H1 (cell line): ENCODE measurements at regions not wholly inside any gene's neighbourhood (a gene's known extent, or its start where the extent isn't known, plus 50 kb on each side); places are given as distances from the start of the nearest gene placed in this dataset.

Experiments used
- CTCF ChIA-PET: fragments of 300-600 bp; sonication (Branson Sonifier 250); formaldehyde crosslinking; loops from one replicate; lab custom pipeline; 2021; ENCODE audit not compliant: partially characterized antibody; lab: Charles Lee
- POLR2A ChIA-PET: fragments of 300-600 bp; sonication (Branson Sonifier 250); formaldehyde crosslinking; loops from one replicate; lab custom pipeline; 2021; ENCODE audit warnings: inconsistent platforms; ENCODE audit not compliant: partially characterized antibody; lab: Charles Lee
- DNase-seq, 2 experiments: peaks; one replicate each; pipeline versions ENCODE4 v3.0.0 to v3.0.0-alpha.2; 2010 to 2022; ENCODE audit warnings: low spot score in 2 of 2, low read depth in 1 of 2, mixed read lengths in 1 of 2
- FAIRE-seq: peaks from 2 replicates; lab custom pipeline; 2011; peaks lifted over from hg19 to GRCh38; lab: Jason Lieb, UNC
- H2AFZ ChIP-seq: 2 replicates; pipeline ENCODE4 v1.8.1; 2012; ENCODE audit warnings: low read length, inconsistent platforms
- H2AK5ac ChIP-seq: 2 replicates; pipeline ENCODE4 v1.6.1; 2013; ENCODE audit warnings: low read depth, low read length
- H2BK120ac ChIP-seq: replicated peaks from 2 replicates; pipeline ENCODE3; 2013; ENCODE audit warnings: low read depth, low read length, inconsistent platforms
- H2BK12ac ChIP-seq: 2 replicates; pipeline ENCODE4 v1.6.1; 2013; ENCODE audit warnings: low read depth, low read length
- H2BK15ac ChIP-seq: 2 replicates; pipeline ENCODE4 v1.6.1; 2013; ENCODE audit warnings: low read length
- H2BK20ac ChIP-seq: 2 replicates; pipeline ENCODE4 v1.6.1; 2013; ENCODE audit warnings: low read length
- H2BK5ac ChIP-seq: 2 replicates; pipeline ENCODE4 v1.6.1; 2013; ENCODE audit warnings: low read depth, low read length
- H3K14ac ChIP-seq: 2 replicates; pipeline ENCODE4 v1.6.1; 2013; ENCODE audit warnings: inconsistent platforms; ENCODE audit not compliant: insufficient read length
- H3K18ac ChIP-seq: 2 replicates; pipeline ENCODE4 v1.6.1; 2013; ENCODE audit warnings: low read length; ENCODE audit errors: extremely low read depth
- H3K23ac ChIP-seq: 2 replicates; pipeline ENCODE4 v1.6.1; 2013; ENCODE audit warnings: inconsistent platforms; ENCODE audit not compliant: insufficient read length
- H3K23me2 ChIP-seq: 2 replicates; pipeline ENCODE4 v1.6.1; 2013; ENCODE audit warnings: low read depth, low read length
- H3K27ac ChIP-seq: 2 replicates; pipeline ENCODE4 v1.6.1; 2011; ENCODE audit warnings: low read depth, low read length, inconsistent platforms
- H3K27me3 ChIP-seq, 4 experiments: replicated peaks in 1 of 4; 1 replicate in 1 of 4; 2 replicates in 3 of 4; pipeline versions ENCODE4 v1.6.1 to v1.8.1; 2011 to 2013; ENCODE audit warnings: low read length in 3 of 4, mild to moderate bottlenecking in 3 of 4, inconsistent platforms in 2 of 4, mixed read lengths in 2 of 4, moderate library complexity in 1 of 4; ENCODE audit not compliant: control insufficient read depth in 3 of 4, insufficient read depth in 3 of 4; ENCODE audit errors: extremely low read depth in 1 of 4
- H3K36me3 ChIP-seq, 4 experiments: 2 replicates each; pipeline versions ENCODE4 v1.6.1 to v1.8.1; 2011 to 2013; ENCODE audit warnings: mild to moderate bottlenecking in 4 of 4, low read length in 3 of 4, moderate library complexity in 2 of 4, control low read depth in 1 of 4, inconsistent platforms in 1 of 4; ENCODE audit not compliant: insufficient read depth in 4 of 4, control insufficient read depth in 2 of 4
- H3K4ac ChIP-seq: replicated peaks from 2 replicates; pipeline ENCODE3; 2013; ENCODE audit warnings: low read length, low read depth, mixed read lengths, inconsistent platforms; ENCODE audit not compliant: insufficient read length
- H3K4me1 ChIP-seq, 4 experiments: replicated peaks in 1 of 4; 1 replicate in 1 of 4; 2 replicates in 3 of 4; pipeline versions ENCODE4 v1.6.1 to v1.8.1; 2011 to 2013; ENCODE audit warnings: low read length in 3 of 4, inconsistent platforms in 2 of 4, mixed read lengths in 1 of 4; ENCODE audit not compliant: insufficient read depth in 4 of 4, control insufficient read depth in 3 of 4
- H3K4me2 ChIP-seq, 2 experiments: 2 replicates each; pipeline versions ENCODE4 v1.6.1 to v1.8.1; 2011 to 2013; ENCODE audit warnings: low read depth in 2 of 2, low read length in 2 of 2, control low read depth in 1 of 2, inconsistent platforms in 1 of 2, mild to moderate bottlenecking in 1 of 2; ENCODE audit not compliant: insufficient read depth in 1 of 2
- H3K4me3 ChIP-seq, 4 experiments: fragments of 200-600, 300-600 bp in 1 of 4; sonication (generic), shearing (Covaris generic), sonication (Bioruptor Twin) in 1 of 4; 2 replicates each; pipeline versions ENCODE4 v1.5.1 to v1.8.1; 2011 to 2016; ENCODE audit warnings: low read length in 4 of 4, low read depth in 3 of 4, control low read depth in 2 of 4, inconsistent platforms in 2 of 4, mild to moderate bottlenecking in 2 of 4, mixed read lengths in 1 of 4, moderate library complexity in 1 of 4; ENCODE audit not compliant: insufficient read depth in 2 of 4; ENCODE audit errors: extremely low read depth in 1 of 4
- H3K56ac ChIP-seq: replicated peaks from 2 replicates; pipeline ENCODE3; 2013; ENCODE audit warnings: low read depth, mild to moderate bottlenecking, mixed read lengths, low read length, inconsistent platforms; ENCODE audit not compliant: insufficient read length
- H3K79me1 ChIP-seq: 2 replicates; pipeline ENCODE4 v1.6.1; 2013; ENCODE audit warnings: low read depth, low read length, control low read depth
- H3K79me2 ChIP-seq, 2 experiments: 2 replicates each; pipeline versions ENCODE4 v1.6.1 to v1.8.1; 2012 to 2013; ENCODE audit warnings: low read length in 2 of 2, mild to moderate bottlenecking in 2 of 2, inconsistent platforms in 1 of 2; ENCODE audit not compliant: insufficient read depth in 2 of 2, control insufficient read depth in 1 of 2
- H3K9ac ChIP-seq, 4 experiments: replicated peaks in 1 of 4; 1 replicate in 1 of 4; 2 replicates in 3 of 4; pipeline versions ENCODE4 v1.6.1 to v1.8.1; 2011 to 2013; ENCODE audit warnings: low read depth in 3 of 4, low read length in 3 of 4, control low read depth in 2 of 4, mild to moderate bottlenecking in 2 of 4, moderate library complexity in 2 of 4, inconsistent platforms in 1 of 4; ENCODE audit errors: extremely low read depth in 1 of 4
- H3K9me3 ChIP-seq, 2 experiments: 2 replicates each; pipeline versions ENCODE4 v1.6.1 to v1.8.1; 2012 to 2013; ENCODE audit warnings: mild to moderate bottlenecking in 2 of 2, moderate library complexity in 2 of 2, control low read depth in 1 of 2, inconsistent platforms in 1 of 2, low read depth in 1 of 2, low read length in 1 of 2, mixed read lengths in 1 of 2; ENCODE audit not compliant: insufficient read depth in 2 of 2
- H4K20me1 ChIP-seq, 2 experiments: replicated peaks in 1 of 2; 2 replicates each; pipeline versions ENCODE3 to v1.8.1; 2011 to 2013; ENCODE audit warnings: inconsistent platforms in 2 of 2, low read length in 2 of 2, mild to moderate bottlenecking in 1 of 2; ENCODE audit not compliant: insufficient read depth in 2 of 2, control insufficient read depth in 1 of 2
- H4K5ac ChIP-seq: 2 replicates; pipeline ENCODE4 v1.6.1; 2013; ENCODE audit warnings: low read length, low read depth, mixed read lengths, inconsistent platforms; ENCODE audit not compliant: insufficient read length
- H4K8ac ChIP-seq: 2 replicates; pipeline ENCODE4 v1.8.0; 2013; ENCODE audit warnings: mild to moderate bottlenecking, moderate library complexity, low read length, inconsistent platforms; ENCODE audit not compliant: insufficient read depth; ENCODE audit errors: extremely low read depth
- H4K91ac ChIP-seq: replicated peaks from 2 replicates; pipeline ENCODE3; 2013; ENCODE audit warnings: low read length, mixed read lengths, inconsistent platforms; ENCODE audit not compliant: insufficient read length
- ASH2L ChIP-seq: fragments of 200-600, 300-600 bp; sonication (generic); IDR thresholded peaks from one replicate; pipeline ENCODE4 v1.7.1; 2017; ENCODE audit warnings: low read length
- BACH1 ChIP-seq: IDR thresholded peaks from 2 replicates; pipeline ENCODE4 v1.6.1; 2012; ENCODE audit warnings: low read length, improper control_type of control experiment
- BRCA1 ChIP-seq: IDR thresholded peaks from 2 replicates; pipeline ENCODE4 v1.6.1; 2012; ENCODE audit warnings: low read depth, low read length, improper control_type of control experiment
- CBX8 ChIP-seq: fragments of 300-800, 300-1000 bp; sonication (generic); IDR thresholded peaks from 2 replicates; pipeline ENCODE4 v1.7.1; 2016; ENCODE audit warnings: low read depth, low read length, borderline replicate concordance
- CREB1 ChIP-seq: IDR thresholded peaks from 2 replicates; pipeline ENCODE4 v1.6.1; 2012; ENCODE audit warnings: inconsistent platforms
- KDM4A ChIP-seq: IDR thresholded peaks from one replicate; pipeline ENCODE4 v1.7.1; 2012; ENCODE audit warnings: low read depth, mild to moderate bottlenecking, moderate library complexity, low read length, inconsistent platforms; ENCODE audit not compliant: severe bottlenecking
- NRF1 ChIP-seq: IDR thresholded peaks from 2 replicates; pipeline ENCODE4 v1.6.1; 2011; ENCODE audit warnings: mild to moderate bottlenecking, low read depth, low read length, improper control_type of control experiment
- POLR2A ChIP-seq, 2 experiments: IDR thresholded peaks; 1 replicate in 1 of 2; 2 replicates in 1 of 2; pipeline ENCODE4 v1.6.1; 2011; ENCODE audit warnings: low read depth in 2 of 2, low read length in 2 of 2, mild to moderate bottlenecking in 2 of 2; ENCODE audit errors: control extremely low read depth in 1 of 2
- POLR2AphosphoS5 ChIP-seq: IDR thresholded peaks from 2 replicates; pipeline ENCODE4 v1.6.1; 2011; ENCODE audit warnings: low read depth, low read length
- RAD21 ChIP-seq, 2 experiments: IDR thresholded peaks in 1 of 2; conservative IDR thresholded peaks in 1 of 2; 2 replicates each; pipeline ENCODE4 v1.6.1; 2011; ENCODE audit warnings: low read depth in 2 of 2, low read length in 2 of 2, improper control_type of control experiment in 1 of 2, inconsistent platforms in 1 of 2, mild to moderate bottlenecking in 1 of 2, moderate library complexity in 1 of 2
- SIN3A ChIP-seq, 2 experiments: IDR thresholded peaks in 1 of 2; conservative IDR thresholded peaks in 1 of 2; 2 replicates each; pipeline ENCODE4 v1.6.1; 2011 to 2012; ENCODE audit warnings: low read length in 2 of 2, improper control_type of control experiment in 1 of 2, low read depth in 1 of 2, mild to moderate bottlenecking in 1 of 2
- SIRT6 ChIP-seq: IDR thresholded peaks from one replicate; pipeline ENCODE4 v1.7.1; 2012; ENCODE audit warnings: low read length, inconsistent platforms
- SIX5 ChIP-seq: IDR thresholded peaks from 2 replicates; pipeline ENCODE4 v1.6.1; 2011; ENCODE audit warnings: mild to moderate bottlenecking, low read depth, low read length
- TAF1 ChIP-seq: IDR thresholded peaks from 2 replicates; pipeline ENCODE4 v1.6.1; 2011; ENCODE audit warnings: mild to moderate bottlenecking, low read depth, low read length
- TCF12 ChIP-seq: IDR thresholded peaks from 2 replicates; pipeline ENCODE4 v1.6.1; 2011; ENCODE audit warnings: low read depth, mild to moderate bottlenecking, low read length
- TEAD4 ChIP-seq: IDR thresholded peaks from 2 replicates; pipeline ENCODE4 v1.6.1; 2012; ENCODE audit warnings: low read depth, low read length, inconsistent platforms, mixed read lengths
- WGBS, 2 experiments: shearing (Covaris generic) in 1 of 2; methylation state at CpG; one replicate each; pipeline versions ENCODE4 v1.1.6 to v1.1.7; 2013 to 2015; ENCODE audit warnings: low lambda C conversion rate in 2 of 2, mixed read lengths in 2 of 2, inconsistent platforms in 1 of 2, low coverage in 1 of 2, missing lambda C conversion rate in 1 of 2; ENCODE audit not compliant: insufficient replicate concordance in 2 of 2, insufficient coverage in 1 of 2, insufficient read length in 1 of 2; ENCODE audit errors: extremely low coverage in 1 of 2, missing lambda C conversion rate in 1 of 2; 5-methylcytosine and 5-hydroxymethylcytosine counted together
- TF ChIP-seq, protein P1 (sequence below): IDR thresholded peaks from 2 replicates; pipeline ENCODE4 v1.6.1; 2012; ENCODE audit warnings: inconsistent platforms

DNA sequence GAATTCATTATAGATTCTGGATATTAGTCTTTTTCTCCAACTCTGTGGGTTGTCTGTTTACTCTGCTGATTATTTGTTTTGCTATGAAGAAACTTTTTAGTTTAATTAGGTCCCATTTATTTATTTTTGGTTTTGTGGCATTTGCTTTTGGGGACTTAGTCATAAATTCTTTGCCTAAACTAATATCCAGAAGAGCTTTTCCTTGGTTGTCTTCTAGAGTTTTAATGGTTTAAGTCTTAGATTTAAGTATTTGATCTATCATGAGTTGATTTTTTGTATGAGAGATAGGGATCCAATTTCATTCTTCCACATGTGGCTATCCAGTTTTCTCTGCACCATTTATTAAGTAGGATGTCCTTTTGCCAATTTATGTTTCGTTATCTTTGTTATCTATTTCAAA is 683.4 kb upstream of the FBXO33 start:
- no peak overlapping the region for H2BK12ac ChIP-seq
- H3K23ac ChIP-seq = no peak overlapping the region
- no peak overlapping the region for H4K5ac ChIP-seq
- H3K27me3 ChIP-seq = no peaks in the 10 kb centered on the region
- H2BK5ac ChIP-seq = no peak overlapping the region
- no peaks in the 10 kb centered on the region for H3K4me1 ChIP-seq
- no peak for TF ChIP-seq TEAD4
- no peak for TF ChIP-seq CBX8
- no peak for TF ChIP-seq CREB1
- no peak for TF ChIP-seq TAF1
- TF ChIP-seq, protein P1, sequence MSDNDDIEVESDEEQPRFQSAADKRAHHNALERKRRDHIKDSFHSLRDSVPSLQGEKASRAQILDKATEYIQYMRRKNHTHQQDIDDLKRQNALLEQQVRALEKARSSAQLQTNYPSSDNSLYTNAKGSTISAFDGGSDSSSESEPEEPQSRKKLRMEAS = no peak
- no peak for TF ChIP-seq POLR2A (IDR thresholded peaks at IDR 0.05; ENCODE audit: control extremely low read depth in 1 of 2, low read depth in 2 of 2, low read length in 2 of 2)
- TF ChIP-seq KDM4A = no peak
- TF ChIP-seq POLR2AphosphoS5 = no peak
- TF ChIP-seq RAD21 (IDR thresholded peaks at IDR 0.05 in 1 of 2, conservative IDR thresholded peaks at IDR 0.05 in 1 of 2; ENCODE audit: low read depth in 2 of 2, low read length in 2 of 2) = no peak
- TF ChIP-seq BACH1 = no peak
- TF ChIP-seq ASH2L = no peak
- TF ChIP-seq TCF12 = no peak
- TF ChIP-seq BRCA1 = no peak
- no peak for TF ChIP-seq SIRT6
- no peak for TF ChIP-seq NRF1
- TF ChIP-seq SIN3A (conservative IDR thresholded peaks at IDR 0.05 in 1 of 2, IDR thresholded peaks at IDR 0.05 in 1 of 2; ENCODE audit: low read depth in 1 of 2, low read length in 2 of 2) = no peak
- TF ChIP-seq SIX5 = no peak
- TF ChIP-seq, all 59 proteins: peak for 0
- Histone ChIP-seq H4K20me1 (no peaks in the 10 kb centered on the region), H3K27ac (no peak overlapping the region), H3K79me1 (no peaks in the 10 kb centered on the region), H2AFZ (no peak overlapping the region), H3K36me3 (no peaks in the 10 kb centered on the region), H3K18ac (no peak overlapping the region), H4K8ac (no peak overlapping the region), H3K4ac (no peak overlapping the region), H3K9ac (no peak overlapping the region), H2AK5ac (no peak overlapping the region), H4K91ac (no peak overlapping the region), H3K4me3 (no peak overlapping the region), H3K9me3 (no peaks in the 10 kb centered on the region), H3K79me2 (no peaks in the 10 kb centered on the region), H3K56ac (no peak overlapping the region), H3K14ac (no peak overlapping the region), H3K4me2 (no peak overlapping the region), H2BK20ac (no peak overlapping the region), H2BK120ac (no peak overlapping the region), H3K23me2 (no peaks in the 10 kb centered on the region), H2BK15ac (no peak overlapping the region)
- DNase-seq (no peak), FAIRE-seq (no peak)
- POLR2A ChIA-PET = no interaction called here
- WGBS, 2 experiments = 82% methylated on average over 1 of the region's 1 CpG; no CpG with 5 or more reads in 1 of the 2 experiments
- CTCF ChIA-PET = no interaction called here
